NT2/D1 (cell line): ENCODE measurements at regions not wholly inside any gene's neighbourhood (a gene's known extent, or its start where the extent isn't known, plus 50 kb on each side); places are given as distances from the start of the nearest gene placed in this dataset.

Source experiments
- SUZ12 ChIP-seq: IDR thresholded peaks from 2 replicates; pipeline ENCODE4 v1.6.1; 2011; ENCODE audit not compliant: insufficient read length, insufficient read depth; ENCODE audit errors: extremely low read depth
- YY1 ChIP-seq: IDR thresholded peaks from 2 replicates; pipeline ENCODE4 v1.6.1; 2011; ENCODE audit not compliant: insufficient read length, insufficient read depth
- ZNF274 ChIP-seq: IDR thresholded peaks from 2 replicates; pipeline ENCODE4 v1.6.1; 2011; ENCODE audit warnings: mild to moderate bottlenecking, low read depth, low read length

GRCh38 chr5:54693936-54694657 lies 176.5 kb downstream of the SNX18 start:
- TF ChIP-seq YY1 (no peak), SUZ12 (no peak), ZNF274 (no peak)
